Lower leg skin (tissue), 4 donors: ENCODE measurements at regions not wholly inside any gene's neighbourhood (a gene's known extent, or its start where the extent isn't known, plus 50 kb on each side); places are given as distances from the start of the nearest gene placed in this dataset.

Experiments
- DNase-seq, 2 donors: peaks; one replicate each; pipeline ENCODE4 v3.0.0-alpha.2; 2019; ENCODE audit warnings: low spot score in 2 of 2
- H3K4me3 ChIP-seq: fragments of 200-600 bp; sonication (generic); 2 replicates; pipeline ENCODE4 v1.5.1; 2017; ENCODE audit warnings: mild to moderate bottlenecking, low read depth; ENCODE audit not compliant: poor library complexity, severe bottlenecking
- CTCF ChIP-seq, 3 donors: fragments of 450-650 bp; IDR thresholded peaks; one replicate each; pipeline ENCODE4 v1.5.1; 2016; ENCODE audit warnings: antibody characterized with exemption in 3 of 3, mild to moderate bottlenecking in 3 of 3, moderate library complexity in 2 of 3
- POLR2A ChIP-seq, 2 donors: fragments of 450-650 bp; IDR thresholded peaks; one replicate each; pipeline ENCODE4 v1.6.1; 2016 to 2017; ENCODE audit warnings: antibody characterized with exemption in 2 of 2, mild to moderate bottlenecking in 1 of 2, moderate library complexity in 1 of 2
- WGBS, 2 donors: methylation state at CpG; one replicate each; pipeline ENCODE4 v1.1.5; 2018; 5-methylcytosine and 5-hydroxymethylcytosine counted together
- intact Hi-C: fragments of 100-400 bp; cut with DNase I; formaldehyde crosslinking; loops from one replicate; pipeline ENCODE4 v1.15.0; 2023; ENCODE audit warnings: low total_unique reads

GRCh38 chr4:23456864-23457263 is 433.0 kb downstream of the PPARGC1A start:
- DNase-seq = no peak
- no peak overlapping the region for H3K4me3 ChIP-seq
- intact Hi-C loops = no loop called here
- 78 to 87% methylated on average over 2 of the region's 2 CpGs for WGBS, 2 donors
- no peak for TF ChIP-seq POLR2A (IDR thresholded peaks at IDR 0.05)
- no peak for TF ChIP-seq CTCF (IDR thresholded peaks at IDR 0.05)

- intact Hi-C loops = no loop called here
- WGBS, 2 donors = 19 to 28% methylated on average over 5 of the region's 5 CpGs
- H3K4me3 ChIP-seq = no peak overlapping the region
- TF ChIP-seq CTCF (IDR thresholded peaks at IDR 0.05) (no peak), POLR2A (IDR thresholded peaks at IDR 0.05) (no peak)
- DNase-seq = no peak
Observed at GRCh38 chr4:23455456-23456158, 434.2 kb downstream of the PPARGC1A start.

- no peak for DNase-seq
- WGBS, 2 donors = 70 to 76% methylated on average over 1 of the region's 1 CpG
- H3K4me3 ChIP-seq = no peak overlapping the region
- intact Hi-C loops = no loop called here
- TF ChIP-seq CTCF (IDR thresholded peaks at IDR 0.05) (no peak), POLR2A (IDR thresholded peaks at IDR 0.05) (no peak)
Observed at GRCh38 chr4:23441530-23442069, 448.2 kb downstream of the PPARGC1A start.

DNA sequence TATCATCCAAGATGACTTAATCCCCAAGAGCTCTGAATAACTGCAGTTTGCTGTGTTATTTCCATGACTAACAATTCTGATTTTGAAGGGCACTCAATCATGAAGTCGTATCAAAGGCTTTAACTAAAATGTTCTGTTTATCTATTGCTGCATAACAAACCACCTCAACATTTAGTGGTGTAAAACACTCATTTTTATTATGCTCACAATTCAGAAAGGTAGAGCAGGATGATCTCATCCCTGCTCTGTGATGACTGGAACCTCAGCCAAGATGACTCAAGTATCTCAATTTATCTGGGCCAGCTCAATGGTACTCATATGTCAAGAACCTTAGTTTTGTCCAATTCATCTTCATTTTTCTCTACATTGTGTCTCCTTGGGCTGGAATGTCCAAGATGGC is 451.1 kb downstream of the PPARGC1A start:
- intact Hi-C loops = no loop called here

DNA sequence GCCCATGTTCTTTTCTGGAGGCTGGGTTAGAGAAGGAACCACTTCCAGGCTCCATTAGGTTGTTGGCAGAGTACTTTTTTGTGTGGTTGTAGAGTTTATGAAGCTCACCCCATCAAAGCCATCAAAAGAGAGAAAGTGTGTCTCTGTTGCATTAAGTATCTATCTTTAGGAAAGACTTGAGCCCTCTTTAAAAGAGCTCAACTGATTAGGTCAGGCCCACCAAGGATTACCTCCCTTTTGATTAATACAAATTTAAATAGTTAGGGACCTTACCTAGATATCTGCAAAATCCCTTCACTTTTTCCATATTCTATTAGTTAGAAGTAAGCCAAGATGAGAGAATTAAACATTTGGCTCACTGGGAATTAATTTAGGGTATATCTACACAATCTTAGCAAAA is 460.4 kb downstream of the PPARGC1A start:
- TF ChIP-seq CTCF (IDR thresholded peaks at IDR 0.05) (no peak), POLR2A (IDR thresholded peaks at IDR 0.05) (no peak)
- no peak for DNase-seq
- H3K4me3 ChIP-seq = no peak overlapping the region
- intact Hi-C loops = no loop called here

More for the DNA sequence above, 451.1 kb downstream of the PPARGC1A start:
- WGBS, 2 donors = 41 to 56% methylated on average over 1 of the region's 1 CpG
- H3K4me3 ChIP-seq = no peak overlapping the region
- TF ChIP-seq POLR2A (IDR thresholded peaks at IDR 0.05) (no peak), CTCF (IDR thresholded peaks at IDR 0.05) (no peak)
- no peak for DNase-seq

- intact Hi-C loops = no loop called here
- no peak for TF ChIP-seq CTCF (IDR thresholded peaks at IDR 0.05)
- TF ChIP-seq POLR2A (IDR thresholded peaks at IDR 0.05) = no peak
- H3K4me3 ChIP-seq = no peak overlapping the region
- no peak for DNase-seq
Observed at GRCh38 chr4:23425570-23425969, 464.3 kb downstream of the PPARGC1A start.
